AG08396 (cell line): ENCODE measurements at regions not wholly inside any gene's neighbourhood (a gene's known extent, or its start where the extent isn't known, plus 50 kb on each side); places are given as distances from the start of the nearest gene placed in this dataset.

Source experiments
- DNase-seq: peaks from one replicate; pipeline ENCODE4 v3.0.0; 2012; ENCODE audit warnings: low spot score, mixed read lengths

GRCh38 chr2:105621038-105621437 is 123.7 kb upstream of the NCK2 start:
- no peak for DNase-seq

- DNase-seq, result no peak
Measured at GRCh38 chr2:105618351-105618659, 126.4 kb upstream of the NCK2 start.

GRCh38 chr2:105617631-105618350 is 126.9 kb upstream of the NCK2 start:
- no peak for DNase-seq

- no peak for DNase-seq
Measured at GRCh38 chr2:105615305-105615704, 129.4 kb upstream of the NCK2 start.

GRCh38 chr2:105611811-105612424 is 132.8 kb upstream of the NCK2 start:
- no peak for DNase-seq

- DNase-seq, result no peak
Measured at GRCh38 chr2:105611333-105611637, 133.4 kb upstream of the NCK2 start.

GRCh38 chr2:105610576-105611332 is 134.0 kb upstream of the NCK2 start:
- no peak for DNase-seq

GRCh38 chr2:105609746-105610402 is 134.8 kb upstream of the NCK2 start:
- no peak for DNase-seq

- DNase-seq, result no peak
Measured at GRCh38 chr2:105607920-105608504, 136.7 kb upstream of the NCK2 start.

GRCh38 chr2:105606081-105606480 is 138.6 kb upstream of the NCK2 start:
- DNase-seq, result no peak

GRCh38 chr2:105604938-105605337 is 139.8 kb upstream of the NCK2 start:
- no peak for DNase-seq

GRCh38 chr2:105600949-105601794 is 143.5 kb upstream of the NCK2 start:
- no peak for DNase-seq

- DNase-seq, result no peak
Measured at GRCh38 chr2:105600602-105600948, 144.1 kb upstream of the NCK2 start.

GRCh38 chr2:105600037-105600442 is 144.7 kb upstream of the NCK2 start:
- DNase-seq, result no peak

GRCh38 chr2:105598829-105599698 is 145.6 kb upstream of the NCK2 start:
- no peak for DNase-seq

- DNase-seq, result no peak
Measured at GRCh38 chr2:105597806-105598803, 146.6 kb upstream of the NCK2 start.

- no peak for DNase-seq
Measured at GRCh38 chr2:105597011-105597805, 147.5 kb upstream of the NCK2 start.

- DNase-seq, result no peak
Measured at GRCh38 chr2:105596411-105596921, 148.2 kb upstream of the NCK2 start.
